Pulmonary artery endothelial cell (primary cell): ENCODE measurements at regions not wholly inside any gene's neighbourhood (a gene's known extent, or its start where the extent isn't known, plus 50 kb on each side); places are given as distances from the start of the nearest gene placed in this dataset.
A peak's percentile ranks its signal among the peaks of the same experiment; 100 is the strongest.
"Not testable (repeated sequence)": the region's sequence is repeated elsewhere in the genome, so short reads cannot be mapped to it uniquely, and the experiment has no call there.

Source experiments
- DNase-seq: peaks from one replicate; pipeline ENCODE4 v3.0.0-alpha.2; 2011; ENCODE audit warnings: low read depth, low spot score

GRCh38 chr21:17238468-17238867, 274.4 kb upstream of the CXADR start:
- DNase-seq, result no peak

- DNase-seq, result no peak
These were observed 262.0 kb upstream of the CXADR start for GRCh38 chr21:17250778-17251241.

DNA sequence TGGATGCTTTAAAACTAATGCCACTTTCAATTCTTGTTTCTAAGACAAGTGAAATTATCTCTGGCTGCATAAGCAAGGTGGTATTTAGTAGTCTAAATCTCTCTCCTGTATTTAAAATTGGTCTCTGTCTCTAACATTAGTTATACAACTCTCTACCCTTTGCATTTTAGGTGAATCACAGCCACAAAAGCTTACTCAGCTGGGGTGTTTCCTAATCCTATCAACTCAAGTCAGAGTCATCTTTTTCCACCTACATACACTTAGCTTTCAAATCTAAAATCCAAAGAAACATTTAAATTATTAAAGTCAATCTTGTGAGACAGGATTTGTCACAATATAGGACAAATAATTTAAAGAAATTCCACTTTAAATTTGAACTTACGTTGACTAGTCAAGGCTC, 255.1 kb upstream of the CXADR start:
- DNase-seq, result no peak

DNA sequence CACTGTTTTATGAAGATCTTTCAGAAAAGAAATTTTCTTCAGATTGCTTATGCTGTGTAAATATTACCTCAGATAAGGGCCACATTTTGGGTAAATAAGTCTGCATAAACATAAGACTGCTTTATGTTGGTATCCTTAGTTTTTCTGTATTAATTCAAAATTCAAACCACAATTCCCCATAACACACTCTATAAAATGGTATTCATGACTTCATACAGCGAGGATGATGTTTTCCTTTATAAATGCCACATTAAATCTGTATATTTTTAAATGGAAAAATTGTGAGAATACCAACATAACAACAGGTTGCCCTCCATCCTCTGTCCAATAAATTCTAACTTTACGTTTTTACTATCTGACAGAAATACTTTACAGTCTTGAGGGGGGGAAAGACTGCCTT, 248.7 kb upstream of the CXADR start:
- no peak for DNase-seq

- DNase-seq, result no peak
These were observed 243.1 kb upstream of the CXADR start for GRCh38 chr21:17269760-17270159.

GRCh38 chr21:17270229-17270628, 242.6 kb upstream of the CXADR start:
- DNase-seq, result no peak

DNA sequence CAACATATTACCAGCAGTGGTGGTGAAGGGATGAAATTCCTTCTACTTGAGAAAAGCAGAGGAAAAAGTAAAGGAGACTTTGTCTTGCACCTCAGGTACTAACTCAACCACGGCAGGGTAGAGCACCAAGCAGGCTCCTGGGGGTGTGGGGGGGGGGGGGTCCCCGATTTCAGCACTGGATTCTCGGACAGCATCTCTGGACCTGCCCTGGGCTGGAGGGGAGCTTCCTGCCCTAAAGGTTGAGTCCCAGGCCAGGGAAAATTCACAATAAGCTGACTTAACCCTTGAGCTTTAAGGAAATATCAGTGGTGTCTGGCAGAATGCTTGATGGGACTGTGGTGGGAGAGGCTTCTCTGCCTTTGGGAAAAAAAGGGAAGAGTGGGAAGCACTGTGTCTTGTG, 233.2 kb upstream of the CXADR start:
- DNase-seq, result no peak

GRCh38 chr21:17293016-17293562, 219.8 kb upstream of the CXADR start:
- DNase-seq, result not testable (repeated sequence)

GRCh38 chr21:17295997-17296396, 216.8 kb upstream of the CXADR start:
- DNase-seq, result no peak

- not testable (repeated sequence) for DNase-seq
These were observed 213.3 kb upstream of the CXADR start for GRCh38 chr21:17299576-17299975.

DNA sequence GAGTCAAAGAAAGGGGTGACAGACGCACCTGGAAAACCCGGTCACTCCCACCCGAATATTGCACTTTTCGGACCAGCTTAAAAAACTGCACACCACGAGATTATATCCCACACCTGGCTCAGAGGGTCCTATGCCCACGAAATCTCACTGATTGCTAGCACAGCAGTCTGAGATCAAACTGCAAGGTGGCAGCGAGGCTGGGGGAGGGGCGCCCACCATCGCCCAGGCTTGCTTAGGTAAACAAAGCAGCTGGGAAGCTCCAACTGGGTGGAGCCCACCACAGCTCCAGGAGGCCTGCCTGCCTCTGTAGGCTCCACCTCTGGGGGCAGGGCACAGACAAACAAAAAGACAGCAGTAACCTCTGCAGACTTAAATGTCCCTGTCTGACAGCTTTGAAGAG, 185.1 kb upstream of the CXADR start:
- DNase-seq, result not testable (repeated sequence)

DNA sequence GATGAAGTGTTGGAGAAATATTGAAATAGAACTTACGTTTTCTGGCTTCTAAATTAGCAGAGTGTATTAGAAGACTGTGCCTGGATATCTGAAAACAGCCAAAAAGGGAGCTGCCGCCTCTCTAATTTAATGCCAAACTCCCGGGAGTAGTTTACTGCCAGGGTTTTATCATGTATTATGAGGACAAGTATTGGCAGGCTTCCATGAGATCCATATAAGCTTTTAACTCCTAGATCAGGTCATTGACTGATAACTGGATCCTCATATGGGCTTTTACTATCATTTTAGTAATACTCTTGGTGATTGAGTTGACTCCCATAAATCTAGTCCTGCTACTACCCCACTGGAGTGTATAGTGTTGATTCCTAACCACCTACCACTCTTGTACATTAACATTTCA, 178.4 kb upstream of the CXADR start:
- no peak for DNase-seq

DNA sequence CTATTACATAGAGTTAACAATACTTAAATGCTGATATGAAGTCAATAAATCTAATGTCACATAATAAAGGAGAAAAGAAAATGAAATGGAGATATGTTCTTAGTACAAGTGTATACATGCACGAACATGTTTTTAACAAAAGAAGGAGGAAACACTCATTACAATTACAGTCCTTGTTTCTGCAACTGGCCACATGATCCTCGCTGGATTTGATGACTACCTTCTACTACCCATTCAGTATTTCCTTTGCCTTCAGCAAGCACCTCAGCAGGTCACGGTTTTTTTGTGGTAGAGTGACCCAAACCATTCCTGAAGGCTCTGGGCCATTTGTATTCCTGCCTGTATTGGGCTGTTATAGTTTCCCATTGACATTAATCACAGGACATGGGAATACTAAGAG, 172.8 kb upstream of the CXADR start:
- DNase-seq, result no peak

DNA sequence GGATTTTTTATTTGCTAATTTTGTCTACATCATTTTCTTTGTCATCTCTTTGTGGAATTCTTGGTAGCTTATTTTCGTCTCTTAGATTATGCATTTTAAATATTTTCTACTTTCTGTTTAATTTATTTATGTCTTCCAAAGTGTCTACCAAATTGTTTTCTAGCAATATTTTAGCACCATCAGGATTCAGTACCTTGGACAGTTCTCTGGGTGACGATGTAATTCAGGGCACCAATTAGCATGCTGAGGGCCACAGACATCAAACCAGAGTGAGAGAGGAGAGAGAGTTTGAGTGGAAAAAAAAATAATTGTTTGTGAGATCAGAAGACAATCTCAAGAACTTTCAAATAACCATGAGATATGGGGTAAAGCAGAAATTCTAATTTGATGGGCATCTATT, 169.8 kb upstream of the CXADR start:
- no peak for DNase-seq

DNA sequence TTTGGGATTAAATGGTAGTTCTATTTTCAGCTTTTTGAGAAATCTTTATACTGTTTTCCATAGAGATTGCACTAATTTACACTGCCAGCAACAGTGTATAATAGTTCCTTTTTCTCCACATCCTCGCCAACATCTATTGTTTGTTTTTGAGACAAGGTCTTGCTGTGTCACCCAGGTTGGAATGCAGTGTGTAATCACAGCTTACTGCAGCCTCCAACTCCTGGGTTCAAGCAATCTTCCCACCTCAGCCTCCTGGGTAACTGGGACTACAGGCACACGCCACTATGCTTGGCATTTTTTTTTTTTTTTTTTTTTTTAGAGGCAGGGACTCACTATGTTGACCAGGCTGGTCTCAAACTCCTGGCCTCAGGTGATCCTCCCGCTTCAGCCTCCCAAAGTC, 164.5 kb upstream of the CXADR start:
- no peak for DNase-seq

DNA sequence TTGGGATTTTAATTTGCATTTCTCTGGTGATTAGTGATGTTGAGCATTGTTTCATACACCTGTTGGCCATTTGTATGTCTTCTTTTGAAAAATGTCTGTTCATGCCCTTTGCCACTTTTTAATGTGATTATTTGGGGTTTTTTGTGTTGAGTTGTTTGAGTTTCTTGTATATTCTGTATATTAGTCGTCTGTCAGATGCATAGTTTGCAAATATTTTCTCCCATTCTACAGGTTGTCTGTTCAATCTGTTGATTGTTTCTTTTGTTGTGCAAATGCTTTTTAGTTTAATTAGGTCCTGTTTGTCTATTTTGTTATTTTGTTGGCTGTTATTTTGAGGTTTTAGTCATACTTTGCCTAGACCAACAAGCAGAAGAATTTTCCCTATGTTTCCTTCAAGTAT, 164.0 kb upstream of the CXADR start:
- DNase-seq, result no peak

- DNase-seq, result no peak
These were observed 161.1 kb upstream of the CXADR start for GRCh38 chr21:17351766-17352165.

GRCh38 chr21:17352996-17353655, 159.7 kb upstream of the CXADR start:
- no peak for DNase-seq

GRCh38 chr21:17359781-17360180, 153.1 kb upstream of the CXADR start:
- no peak for DNase-seq

DNA sequence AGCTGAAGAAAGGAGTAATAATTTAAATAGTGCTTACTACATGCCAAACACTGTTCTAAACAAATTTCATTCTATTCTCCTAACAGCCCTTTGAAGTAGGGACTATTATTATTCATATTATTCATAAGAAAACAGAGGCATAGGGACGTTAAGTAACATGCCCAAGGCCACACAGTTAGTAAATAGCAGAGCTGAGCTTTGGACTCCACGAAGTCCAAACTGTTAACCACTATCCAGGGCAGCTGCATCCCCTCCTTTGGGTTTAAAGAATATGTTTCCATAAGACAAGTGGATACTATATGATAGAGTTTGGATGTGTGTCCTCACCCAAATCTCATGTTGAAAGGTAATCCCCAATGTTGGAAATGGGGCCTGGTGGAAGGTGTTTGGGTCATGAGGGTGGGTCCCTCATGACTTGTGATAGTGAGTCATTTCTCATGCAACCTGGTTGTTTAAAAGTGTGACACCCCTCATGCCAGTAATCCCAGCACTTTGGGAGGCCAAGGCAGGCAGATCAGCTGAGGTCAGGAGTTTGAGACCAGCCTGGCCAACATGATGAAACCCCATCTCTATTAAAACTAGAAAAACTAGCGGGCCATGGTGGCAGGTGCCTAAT, 144.0 kb upstream of the CXADR start:
- no peak for DNase-seq

- DNase-seq, result no peak
These were observed 142.6 kb upstream of the CXADR start for GRCh38 chr21:17370263-17370662.

DNA sequence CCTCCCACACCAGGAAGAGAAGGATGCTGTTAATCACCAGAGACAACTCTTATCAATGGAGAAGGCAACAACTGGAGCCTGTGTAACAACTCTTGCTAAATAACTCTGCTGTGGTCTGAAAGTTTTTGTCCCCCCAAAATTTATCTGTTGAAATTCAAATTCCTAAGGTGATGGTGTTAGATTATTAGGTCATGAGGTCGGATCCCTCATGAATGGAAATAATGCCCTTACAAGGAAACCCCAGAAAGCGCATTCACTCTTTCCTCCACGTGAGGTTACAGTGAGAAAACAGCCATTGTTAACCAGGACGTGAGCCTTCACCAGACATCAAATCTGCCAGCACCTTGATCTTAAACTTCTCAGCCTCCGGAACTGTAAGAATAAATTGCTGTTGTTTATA, 141.9 kb upstream of the CXADR start:
- no peak for DNase-seq

GRCh38 chr21:17371450-17371849, 141.4 kb upstream of the CXADR start:
- peak; percentile 48 for DNase-seq
